ENCODE measurements at regions not wholly inside any gene's neighbourhood (a gene's known extent, or its start where the extent isn't known, plus 50 kb on each side); places are given as distances from the start of the nearest gene placed in this dataset.
"Not testable (repeated sequence)": the region's sequence is repeated elsewhere in the genome, so short reads cannot be mapped to it uniquely, and the experiment has no call there.

- DNase-seq (ENCODE audit: low spot score in 2 of 2) (no peak), ATAC-seq (no peak)
- Mint-ChIP-seq H3K36me3 (peaks cover under 1 to 7% of the 10 kb centered on the region in 2 donors), H3K27ac (no peak overlapping the region), H3K9me3 (peaks cover under 1 to 9% of the 10 kb centered on the region in 2 donors)
These were observed 94.7 kb upstream of the DDHD1 start for GRCh38 chr14:53247596-53248370.

GRCh38 chr14:53242898-53243297 is 89.8 kb upstream of the DDHD1 start:
- H3K36me3 Mint-ChIP-seq, result peaks cover 12 to 26% of the 10 kb centered on the region in 2 donors
- not testable (repeated sequence) for DNase-seq (ENCODE audit: low spot score in 2 of 2); ATAC-seq; H3K27ac Mint-ChIP-seq
- peaks cover 10 to 17% of the 10 kb centered on the region in 2 donors for H3K9me3 Mint-ChIP-seq

- no peak overlapping the region for H3K27ac Mint-ChIP-seq
- ATAC-seq, result no peak
- H3K36me3 Mint-ChIP-seq, result peaks cover 8 to 20% of the 10 kb centered on the region in 2 donors
These were observed 84.4 kb upstream of the DDHD1 start for GRCh38 chr14:53237488-53237887.

GRCh38 chr14:53236708-53237107 is 83.6 kb upstream of the DDHD1 start:
- DNase-seq (ENCODE audit: low spot score in 2 of 2) (no peak), ATAC-seq (no peak)
- Mint-ChIP-seq H3K27ac (no peak overlapping the region), H3K36me3 (peaks cover under 1 to 12% of the 10 kb centered on the region in 2 donors), H3K9me3 (no peaks in the 10 kb centered on the region)

More at GRCh38 chr14:53237488-53237887, 84.4 kb upstream of the DDHD1 start:
- H3K9me3 Mint-ChIP-seq, result peaks cover 6 to 7% of the 10 kb centered on the region in 2 donors
- no peak for DNase-seq (ENCODE audit: low spot score in 2 of 2)

- DNase-seq (ENCODE audit: low spot score in 2 of 2), result no peak
- ATAC-seq, result no peak
- Mint-ChIP-seq H3K36me3 (peaks cover under 1 to 11% of the 10 kb centered on the region in 2 donors), H3K27ac (no peak overlapping the region), H3K9me3 (peaks cover 4 to 7% of the 10 kb centered on the region in 2 donors)
These were observed 78.0 kb upstream of the DDHD1 start for GRCh38 chr14:53231171-53231570.

- Mint-ChIP-seq H3K27ac (no peak overlapping the region), H3K36me3 (peaks cover 11 to 26% of the 10 kb centered on the region in 2 donors), H3K9me3 (peaks cover 19 to 22% of the 10 kb centered on the region in 2 donors)
- DNase-seq (ENCODE audit: low spot score in 2 of 2), result no peak
- no peak for ATAC-seq
These were observed 75.8 kb upstream of the DDHD1 start for GRCh38 chr14:53228966-53229365.

DNA sequence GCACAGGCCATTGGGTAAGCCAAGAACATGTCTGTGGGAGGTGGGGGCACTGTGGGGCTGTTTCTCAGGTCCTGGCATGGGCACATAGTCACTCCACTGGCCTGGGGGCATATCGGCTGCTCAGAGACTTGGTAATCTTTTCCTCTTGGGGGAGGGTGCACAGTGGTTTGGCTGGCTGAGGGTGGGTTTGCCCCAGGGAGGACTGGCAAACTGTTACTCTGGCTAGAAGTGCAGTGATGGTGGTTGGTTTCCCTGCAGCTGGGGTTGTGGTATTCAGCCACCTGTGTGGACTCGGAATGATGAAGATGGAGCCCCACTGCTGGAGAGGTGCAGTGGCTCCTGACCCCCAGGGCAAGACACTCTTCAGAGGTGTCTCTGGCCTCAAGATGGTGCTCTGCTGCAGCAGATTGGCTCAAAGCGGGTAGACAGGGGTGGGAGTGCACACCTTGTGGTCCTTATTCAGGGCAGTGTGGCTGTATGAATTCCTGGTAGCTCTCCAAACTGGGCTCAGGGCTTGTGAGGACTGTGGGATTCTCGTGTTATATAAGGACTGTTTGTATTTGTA is 74.1 kb upstream of the DDHD1 start:
- DNase-seq (ENCODE audit: low spot score in 2 of 2) (no peak), ATAC-seq (no peak)
- H3K27ac Mint-ChIP-seq, result no peak overlapping the region
- H3K36me3 Mint-ChIP-seq, result peaks cover 11 to 21% of the 10 kb centered on the region in 2 donors
- peaks cover 19 to 22% of the 10 kb centered on the region in 2 donors for H3K9me3 Mint-ChIP-seq

GRCh38 chr14:53226553-53226952 is 73.4 kb upstream of the DDHD1 start:
- Mint-ChIP-seq H3K27ac (no peak overlapping the region), H3K9me3 (peaks cover 19 to 22% of the 10 kb centered on the region in 2 donors), H3K36me3 (peaks cover 11 to 21% of the 10 kb centered on the region in 2 donors)
- DNase-seq (ENCODE audit: low spot score in 2 of 2) (no peak), ATAC-seq (no peak)

DNA sequence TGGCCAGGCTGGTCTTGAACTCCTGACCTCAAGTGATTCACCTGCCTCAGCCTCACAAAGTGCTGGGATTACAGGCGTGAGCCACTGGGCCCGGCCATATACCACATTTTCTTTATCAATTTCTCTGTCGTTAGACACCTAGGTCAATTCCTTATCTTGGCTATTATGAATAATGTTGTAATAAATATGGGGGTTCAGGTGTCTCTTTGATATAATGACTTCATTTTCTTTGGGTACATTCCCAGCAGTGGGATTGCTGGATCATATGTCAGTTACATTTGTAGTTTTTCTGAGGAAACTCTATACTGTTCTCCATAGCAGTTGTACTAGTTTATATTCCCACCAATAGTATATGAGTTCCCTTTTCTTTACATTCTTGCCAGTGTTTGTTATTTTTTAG is 67.8 kb upstream of the DDHD1 start:
- ATAC-seq (no peak), DNase-seq (ENCODE audit: low spot score in 2 of 2) (no peak)
- peak overlapping the region in 1 of 2 donors; percentile 38 for H3K27ac Mint-ChIP-seq
- H3K36me3 Mint-ChIP-seq, result peaks cover 7 to 12% of the 10 kb centered on the region in 2 donors
- peaks cover 12% of the 10 kb centered on the region in 2 donors for H3K9me3 Mint-ChIP-seq

- Mint-ChIP-seq H3K9me3 (no peaks in the 10 kb centered on the region), H3K36me3 (no peaks in the 10 kb centered on the region), H3K27ac (peak overlapping the region in 1 of 2 donors; percentile 79)
- ATAC-seq, result no peak
- DNase-seq (ENCODE audit: low spot score in 2 of 2), result no peak
These were observed 65.0 kb upstream of the DDHD1 start for GRCh38 chr14:53218161-53218560.

DNA sequence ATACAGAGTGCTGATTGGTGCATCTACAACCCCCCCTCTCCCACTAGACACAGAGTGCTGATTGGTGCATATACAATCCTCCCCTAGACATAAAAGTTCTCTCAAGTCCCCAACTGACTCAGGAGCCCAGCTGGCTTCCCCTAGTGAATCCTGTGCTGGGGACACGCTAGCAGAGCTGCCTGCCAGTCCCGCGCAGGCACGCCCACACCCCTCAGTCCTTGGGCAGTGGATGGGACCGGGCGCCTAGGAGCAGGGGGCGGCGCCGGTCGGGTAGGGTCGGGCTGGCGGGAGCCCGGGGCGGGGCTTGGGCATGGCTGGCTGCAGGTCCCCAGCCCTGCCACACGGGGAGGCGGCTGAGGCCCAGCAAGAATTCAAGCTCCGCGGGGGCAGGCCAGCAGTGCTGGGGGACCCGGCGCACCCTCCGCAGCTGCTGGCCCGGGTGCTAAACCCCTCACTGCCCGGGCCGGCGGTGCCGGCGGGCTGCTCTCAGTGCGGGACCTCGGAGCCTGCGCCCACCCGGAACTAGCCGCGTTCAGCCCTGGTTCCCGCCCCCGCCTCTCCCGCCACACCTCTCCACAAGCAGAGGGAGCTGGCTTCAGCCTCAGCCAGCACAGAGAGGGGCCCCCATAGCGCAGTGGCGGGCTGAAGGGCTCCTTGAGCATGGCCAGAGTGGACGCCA is 64.3 kb upstream of the DDHD1 start:
- DNase-seq (ENCODE audit: low spot score in 2 of 2) (peak; percentile 81 to 84), ATAC-seq (peak; percentile 98 to 99)
- no peaks in the 10 kb centered on the region for H3K9me3 Mint-ChIP-seq
- H3K27ac Mint-ChIP-seq, result peak overlapping the region in 1 of 2 donors; percentile 79
- no peaks in the 10 kb centered on the region for H3K36me3 Mint-ChIP-seq

DNA sequence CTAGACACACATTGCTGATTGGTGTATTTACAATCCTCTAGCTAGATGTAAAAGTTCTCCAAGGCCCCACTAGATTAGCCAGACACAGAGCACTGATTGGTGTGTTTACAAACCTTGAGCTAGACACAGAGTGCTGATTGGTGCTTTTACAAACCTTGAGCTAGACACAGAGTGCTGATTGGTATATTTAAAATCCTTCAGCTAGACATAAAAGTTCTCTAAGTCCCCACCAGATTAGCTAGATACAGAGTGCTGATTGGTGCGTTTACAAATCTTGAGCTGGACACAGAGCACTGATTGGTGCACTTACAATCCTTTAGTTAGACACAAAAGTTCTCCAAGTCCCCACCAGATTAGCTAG is 63.8 kb upstream of the DDHD1 start:
- not testable (repeated sequence) for DNase-seq (ENCODE audit: low spot score in 2 of 2); H3K9me3 Mint-ChIP-seq; H3K36me3 Mint-ChIP-seq; ATAC-seq
- peak overlapping the region in 1 of 2 donors; percentile 79 for H3K27ac Mint-ChIP-seq

GRCh38 chr14:53216478-53216877 is 63.4 kb upstream of the DDHD1 start:
- H3K9me3 Mint-ChIP-seq; H3K36me3 Mint-ChIP-seq; ATAC-seq; DNase-seq (ENCODE audit: low spot score in 2 of 2); H3K27ac Mint-ChIP-seq: not testable (repeated sequence)

- Mint-ChIP-seq H3K27ac (no peak overlapping the region), H3K36me3 (no peaks in the 10 kb centered on the region)
- no peak for ATAC-seq
These were observed 62.0 kb upstream of the DDHD1 start for GRCh38 chr14:53215101-53215500.

GRCh38 chr14:53214384-53214783 is 61.3 kb upstream of the DDHD1 start:
- DNase-seq (ENCODE audit: low spot score in 2 of 2) (no peak), ATAC-seq (no peak)
- no peaks in the 10 kb centered on the region for H3K36me3 Mint-ChIP-seq
- no peak overlapping the region for H3K27ac Mint-ChIP-seq
- no peaks in the 10 kb centered on the region for H3K9me3 Mint-ChIP-seq

More at GRCh38 chr14:53215101-53215500, 62.0 kb upstream of the DDHD1 start:
- H3K9me3 Mint-ChIP-seq, result no peaks in the 10 kb centered on the region
- DNase-seq (ENCODE audit: low spot score in 2 of 2), result no peak

DNA sequence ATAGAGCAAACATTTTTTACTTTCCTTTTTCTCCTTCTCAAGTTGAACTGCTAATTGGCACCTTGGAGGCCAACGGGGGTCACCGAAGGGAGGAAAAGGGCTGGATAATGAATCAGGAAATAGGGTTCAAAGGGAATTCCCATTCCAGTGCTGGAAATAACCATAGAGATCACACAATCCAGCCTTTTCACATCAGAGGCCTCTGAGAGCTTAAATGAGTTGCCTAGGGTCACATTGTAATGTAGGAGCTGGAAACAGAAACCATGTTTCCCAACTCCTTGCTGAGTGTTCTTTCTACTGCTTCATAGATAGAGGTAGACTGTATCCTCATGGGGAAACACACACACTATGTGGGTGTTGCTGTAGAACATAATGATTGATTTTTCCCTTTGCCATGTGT is 60.6 kb upstream of the DDHD1 start:
- Mint-ChIP-seq H3K9me3 (no peaks in the 10 kb centered on the region), H3K36me3 (no peaks in the 10 kb centered on the region), H3K27ac (no peak overlapping the region)
- ATAC-seq, result no peak
- DNase-seq (ENCODE audit: low spot score in 2 of 2), result no peak

- Mint-ChIP-seq H3K9me3 (peaks cover 3 to 13% of the 10 kb centered on the region in 2 donors), H3K36me3 (no peaks in the 10 kb centered on the region), H3K27ac (no peak overlapping the region)
- ATAC-seq (no peak), DNase-seq (ENCODE audit: low spot score in 2 of 2) (no peak)
These were observed 56.2 kb upstream of the DDHD1 start for GRCh38 chr14:53209370-53209769.
